Activated naive CD4-positive, alpha-beta T cell treated with anti-CD3 and anti-CD28 coated beads, Interleukin-2, amount 50 U/mL, for 72 hours (primary cell): ENCODE measurements at regions not wholly inside any gene's neighbourhood (a gene's known extent, or its start where the extent isn't known, plus 50 kb on each side); places are given as distances from the start of the nearest gene placed in this dataset.
A peak's percentile ranks its signal among the peaks of the same experiment; 100 is the strongest.

Experiments used
- ATAC-seq, 2 donors: fragments of 150-1000 bp; cut with Tn5 transposase; 2 replicates each; pipeline ENCODE4 v1.10.0; 2021; ENCODE audit warnings: mild to moderate bottlenecking in 2 of 2, moderate library complexity in 2 of 2
- DNase-seq, 2 donors: peaks; one replicate each; pipeline ENCODE4 v3.0.0; 2021 to 2022; ENCODE audit warnings: low spot score in 2 of 2
- H3K27ac Mint-ChIP-seq, 2 donors: one replicate each; pipeline ENCODE4 v1.8.0; 2022; ENCODE audit warnings: mild to moderate bottlenecking in 2 of 2, mixed read lengths in 2 of 2
- H3K36me3 Mint-ChIP-seq, 2 donors: one replicate each; pipeline ENCODE4 v1.8.0; 2022; ENCODE audit warnings: mixed read lengths in 2 of 2
- H3K9me3 Mint-ChIP-seq, 2 donors: one replicate each; pipeline ENCODE4 v1.8.0; 2022; ENCODE audit warnings: mixed read lengths in 2 of 2

DNA sequence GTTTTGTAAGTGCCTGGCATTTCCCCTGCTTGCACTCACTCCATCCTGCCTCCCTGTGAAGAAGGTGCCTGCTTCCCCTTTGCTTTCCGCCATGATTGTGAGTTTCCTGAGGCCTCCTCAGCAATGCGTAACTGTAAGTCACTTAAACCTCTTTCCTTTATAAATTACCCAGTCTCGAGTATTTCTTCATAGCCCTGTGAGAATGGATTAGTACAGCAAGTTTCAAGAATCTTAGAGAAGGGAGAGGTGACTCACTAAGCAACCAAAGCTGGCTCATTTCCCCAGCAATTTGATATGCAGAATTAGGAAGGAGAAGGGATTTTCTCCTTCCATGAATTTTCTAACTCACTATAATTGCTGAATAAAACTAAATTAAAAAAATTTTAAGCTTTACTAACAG, 251.0 kb upstream of the FOXG1 start:
- Mint-ChIP-seq H3K27ac (no peak overlapping the region), H3K36me3 (peaks cover under 1% of the 10 kb centered on the region in 2 donors), H3K9me3 (peaks cover 25 to 31% of the 10 kb centered on the region in 2 donors)
- DNase-seq: no peak
- no peak for ATAC-seq

DNA sequence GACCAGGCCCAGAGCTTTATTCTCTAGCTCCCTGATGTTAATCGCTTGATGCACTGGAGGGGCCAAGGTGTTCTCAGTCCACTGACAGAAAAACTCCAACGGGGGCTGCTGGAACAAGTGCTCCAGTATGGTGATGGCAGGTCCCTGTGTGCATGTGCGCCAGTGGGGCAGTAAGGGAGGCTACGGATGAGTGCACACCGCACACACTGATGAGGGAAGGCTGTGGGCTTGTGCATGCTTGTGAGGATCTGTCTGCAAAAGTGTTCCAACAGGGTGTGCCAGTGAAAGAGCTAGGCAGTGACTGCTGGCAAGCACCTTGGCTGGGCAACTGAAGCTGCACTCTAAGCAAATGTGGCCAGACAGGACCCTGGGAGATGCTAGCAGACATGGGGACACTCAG, 229.7 kb upstream of the FOXG1 start:
- no peak for DNase-seq
- Mint-ChIP-seq H3K9me3 (peaks cover 42 to 50% of the 10 kb centered on the region in 2 donors), H3K27ac (no peak overlapping the region), H3K36me3 (peaks cover 0 to 30% of the 10 kb centered on the region in 2 donors)
- ATAC-seq: no peak

DNA sequence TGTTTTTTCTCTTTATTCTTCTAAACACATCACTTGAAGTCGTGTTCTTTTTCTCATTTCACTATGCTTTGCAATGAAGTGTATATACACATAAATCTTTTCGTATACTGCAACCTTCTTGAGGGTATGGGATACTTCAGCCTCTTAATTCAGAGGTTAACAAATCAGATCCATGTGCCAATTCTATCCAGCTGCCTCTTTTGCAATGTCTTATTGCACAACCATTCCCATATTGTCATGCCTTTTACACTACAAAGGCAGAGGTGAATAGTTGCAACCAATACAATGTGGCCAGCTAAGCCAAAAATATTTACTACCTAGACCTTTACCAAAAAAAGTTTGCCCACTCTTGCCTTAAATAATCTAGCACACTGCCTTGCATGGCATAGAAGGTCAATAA, 224.5 kb upstream of the FOXG1 start:
- H3K9me3 Mint-ChIP-seq: peaks cover 25% of the 10 kb centered on the region in 2 donors
- H3K36me3 Mint-ChIP-seq: peaks cover 0 to 12% of the 10 kb centered on the region in 2 donors
- ATAC-seq: no peak

DNA sequence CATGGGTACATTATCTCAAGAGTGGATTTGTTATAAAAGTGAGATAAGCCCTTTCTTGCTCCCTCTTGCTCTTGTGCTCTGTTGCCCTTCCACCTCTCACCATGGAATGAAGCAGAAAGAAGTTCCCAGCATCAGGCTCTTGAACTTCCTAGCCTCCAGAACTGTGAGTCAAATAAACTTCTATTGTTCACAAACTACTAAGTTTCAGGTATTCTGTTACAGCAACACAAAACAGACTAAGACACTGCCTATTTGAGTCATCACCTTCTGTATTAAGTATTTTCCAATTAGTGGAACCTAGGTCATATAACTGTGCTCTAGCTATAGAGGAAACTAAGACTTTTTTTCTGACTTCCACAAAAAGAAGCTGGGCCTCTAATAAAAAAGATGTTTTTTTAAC, 201.2 kb upstream of the FOXG1 start:
- Mint-ChIP-seq H3K9me3 (peaks cover 22 to 25% of the 10 kb centered on the region in 2 donors), H3K27ac (no peak overlapping the region), H3K36me3 (no peaks in the 10 kb centered on the region)
- ATAC-seq (no peak), DNase-seq (no peak)

More for the DNA sequence above, 224.5 kb upstream of the FOXG1 start:
- DNase-seq: no peak
- H3K27ac Mint-ChIP-seq: no peak overlapping the region

DNA sequence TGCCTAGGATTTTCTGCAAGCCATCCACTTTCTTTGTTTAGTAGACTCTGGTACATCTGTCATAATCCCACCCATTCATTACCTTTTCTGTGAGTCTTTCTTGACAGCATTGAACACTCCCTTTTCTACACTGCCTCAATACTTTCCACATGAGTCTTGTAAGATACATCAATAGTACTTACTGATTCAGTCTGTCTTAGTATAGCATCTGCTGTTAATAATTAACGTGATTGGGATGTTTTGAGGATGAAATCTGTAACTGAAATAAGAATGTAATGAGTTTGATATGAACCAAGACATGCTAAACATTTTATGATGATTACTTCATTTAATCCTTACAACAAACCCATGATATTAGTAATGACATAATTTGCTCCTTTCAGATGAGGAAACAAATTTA, 196.2 kb upstream of the FOXG1 start:
- H3K27ac Mint-ChIP-seq: no peak overlapping the region
- peaks cover 25 to 27% of the 10 kb centered on the region in 2 donors for H3K9me3 Mint-ChIP-seq

DNA sequence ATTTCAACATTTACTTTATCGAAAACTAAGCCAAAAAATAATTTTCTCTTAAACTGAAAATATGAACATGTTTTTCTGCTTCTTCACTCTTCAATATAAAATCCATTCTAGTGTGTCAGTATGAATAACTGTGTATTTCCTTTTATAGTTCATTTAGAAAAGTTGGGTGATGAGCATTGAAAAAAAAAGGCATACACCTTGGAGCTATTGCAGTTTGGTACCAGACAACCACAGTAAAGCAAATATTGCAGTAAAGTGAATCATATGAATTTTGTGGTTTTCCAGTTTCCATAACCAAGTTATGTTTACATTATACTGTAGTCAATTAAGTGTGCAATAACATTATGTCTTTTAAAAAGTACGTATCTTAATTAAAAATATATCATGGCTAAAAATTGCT, 195.0 kb upstream of the FOXG1 start:
- H3K9me3 Mint-ChIP-seq: peaks cover 25 to 26% of the 10 kb centered on the region in 2 donors
- no peak overlapping the region for H3K27ac Mint-ChIP-seq
- ATAC-seq: no peak
- peaks cover 8% of the 10 kb centered on the region in 2 donors for H3K36me3 Mint-ChIP-seq
- no peak for DNase-seq

More for the DNA sequence above, 196.2 kb upstream of the FOXG1 start:
- DNase-seq (no peak), ATAC-seq (no peak)
- peaks cover 8% of the 10 kb centered on the region in 2 donors for H3K36me3 Mint-ChIP-seq

DNA sequence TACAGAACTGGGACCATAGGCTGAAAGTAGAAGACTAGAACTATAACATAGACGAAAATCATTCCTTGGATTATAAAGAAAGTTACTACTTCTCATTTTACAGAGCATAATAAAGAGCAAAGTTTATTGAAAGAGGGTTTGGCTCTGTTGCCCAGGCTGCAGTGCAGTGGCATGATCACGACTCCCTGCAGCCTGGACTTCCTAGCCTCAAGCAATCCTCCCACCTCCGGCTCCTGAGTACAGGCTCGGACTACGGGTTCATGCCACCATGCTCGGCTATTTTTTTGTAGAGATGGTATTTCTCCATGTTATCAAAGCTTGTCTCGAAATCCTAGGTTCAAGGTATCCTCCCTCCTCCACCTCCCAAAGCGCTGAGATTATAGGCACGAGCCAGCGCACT, 190.1 kb upstream of the FOXG1 start:
- peaks cover 8% of the 10 kb centered on the region in 2 donors for H3K36me3 Mint-ChIP-seq

DNA sequence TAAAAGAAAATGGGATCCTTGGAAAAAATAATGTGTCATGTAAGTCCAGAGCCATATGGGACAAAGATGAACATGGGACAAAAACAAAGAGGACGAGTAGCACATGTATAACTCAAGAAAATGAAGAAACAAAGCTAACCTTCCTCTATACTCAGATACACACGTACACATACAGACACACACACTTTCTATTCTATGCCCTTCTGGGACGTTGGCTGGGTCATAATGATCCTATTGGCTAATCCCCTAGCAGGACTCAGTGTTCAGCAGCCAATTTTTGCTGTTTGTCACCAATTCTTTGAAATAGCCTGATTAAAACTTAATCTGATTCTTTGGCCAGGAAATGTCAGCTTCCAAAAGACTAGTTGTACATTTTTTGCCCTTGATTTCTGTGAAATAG, 189.4 kb upstream of the FOXG1 start:
- H3K36me3 Mint-ChIP-seq: peaks cover 8% of the 10 kb centered on the region in 2 donors
- ATAC-seq (no peak), DNase-seq (no peak)
- no peak overlapping the region for H3K27ac Mint-ChIP-seq
- peaks cover 17 to 25% of the 10 kb centered on the region in 2 donors for H3K9me3 Mint-ChIP-seq

More for the DNA sequence above, 190.1 kb upstream of the FOXG1 start:
- Mint-ChIP-seq H3K9me3 (peaks cover 17 to 25% of the 10 kb centered on the region in 2 donors), H3K27ac (no peak overlapping the region)
- no peak for ATAC-seq
- no peak for DNase-seq

DNA sequence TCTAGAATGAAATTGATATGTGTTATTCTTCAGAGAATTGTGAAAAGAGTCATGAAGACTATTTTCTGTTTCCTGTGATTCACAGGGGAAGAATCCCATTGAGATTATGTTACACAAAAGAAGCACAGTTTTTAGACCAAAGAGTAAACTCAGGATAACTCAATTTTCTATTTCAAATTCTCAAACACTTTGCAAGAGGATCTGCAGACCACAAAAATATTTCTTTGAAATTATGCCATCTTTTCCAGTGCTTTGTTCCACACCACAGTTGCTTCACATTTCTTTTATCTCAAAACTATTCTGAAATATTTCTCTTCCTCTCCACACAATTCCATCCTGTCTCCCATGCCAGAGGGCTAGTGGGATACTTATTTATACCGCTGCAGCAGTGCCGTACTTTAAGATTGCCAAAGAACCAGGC, 188.9 kb upstream of the FOXG1 start:
- DNase-seq: no peak
- Mint-ChIP-seq H3K27ac (no peak overlapping the region), H3K9me3 (peaks cover 16 to 20% of the 10 kb centered on the region in 2 donors), H3K36me3 (peaks cover 6% of the 10 kb centered on the region in 2 donors)
- ATAC-seq: no peak

DNA sequence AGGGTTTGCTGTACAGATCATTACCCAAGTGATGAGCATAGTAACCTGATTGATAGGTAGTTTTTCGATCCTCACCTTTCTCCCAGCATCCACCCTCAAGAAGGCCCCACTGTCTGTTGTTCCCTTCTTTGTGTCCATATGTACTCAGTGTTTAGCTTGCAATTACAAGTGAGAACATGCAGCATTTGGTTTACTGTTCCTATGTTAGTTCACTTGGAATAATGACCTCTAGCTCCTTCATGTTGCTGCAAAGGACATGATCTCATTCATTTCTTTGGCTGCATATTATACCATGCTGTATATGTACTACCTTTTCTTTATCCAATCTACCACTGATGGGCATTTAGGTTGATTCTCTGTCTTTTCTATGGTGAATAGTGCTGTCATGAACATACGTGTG, 181.6 kb upstream of the FOXG1 start:
- Mint-ChIP-seq H3K9me3 (peaks cover 20 to 29% of the 10 kb centered on the region in 2 donors), H3K36me3 (peaks cover 0 to 6% of the 10 kb centered on the region in 2 donors), H3K27ac (no peak overlapping the region)
- DNase-seq (no peak), ATAC-seq (no peak)

DNA sequence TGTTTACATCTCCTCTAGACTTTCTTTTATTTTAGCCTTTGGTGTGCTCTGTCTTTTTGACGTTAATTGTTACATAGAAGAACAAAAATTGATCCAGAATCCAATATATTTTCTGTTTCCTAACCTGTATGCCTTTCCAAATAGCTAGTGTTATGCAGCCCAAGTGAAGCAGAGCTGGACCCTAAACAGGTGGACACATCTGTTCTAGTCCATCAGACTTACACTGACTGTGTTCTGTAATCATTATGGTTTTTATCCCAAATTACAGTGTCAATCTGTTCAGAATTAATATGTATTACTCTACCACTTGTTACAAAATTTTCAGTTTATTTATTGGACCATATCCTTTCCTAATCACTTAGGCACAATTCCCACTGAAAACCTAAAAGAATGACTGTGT, 176.8 kb upstream of the FOXG1 start:
- no peak for ATAC-seq
- peaks cover 0 to 6% of the 10 kb centered on the region in 2 donors for H3K36me3 Mint-ChIP-seq
- no peak overlapping the region for H3K27ac Mint-ChIP-seq
- H3K9me3 Mint-ChIP-seq: peaks cover 17 to 19% of the 10 kb centered on the region in 2 donors
- DNase-seq: no peak

DNA sequence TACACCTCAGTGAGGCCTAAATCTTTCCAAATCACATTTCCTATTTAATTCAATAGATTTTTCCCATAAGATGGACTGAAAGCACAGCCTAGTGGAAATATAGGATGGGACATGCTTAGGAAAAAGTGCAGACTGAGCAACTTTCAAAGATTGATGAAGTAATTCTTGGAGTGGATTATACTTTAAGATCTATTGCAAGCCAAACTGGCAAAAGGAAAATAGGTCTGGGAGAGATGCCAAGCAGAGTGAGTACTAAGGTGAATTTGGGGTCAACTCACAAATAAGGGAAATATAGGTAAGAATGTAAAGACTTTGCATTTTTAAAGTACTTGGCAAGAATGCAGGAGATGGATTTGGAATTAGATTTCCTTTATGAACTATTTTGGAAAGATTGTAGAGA, 170.2 kb upstream of the FOXG1 start:
- Mint-ChIP-seq H3K27ac (no peak overlapping the region), H3K36me3 (no peaks in the 10 kb centered on the region), H3K9me3 (peaks cover 8 to 9% of the 10 kb centered on the region in 2 donors)
- ATAC-seq (no peak), DNase-seq (no peak)

DNA sequence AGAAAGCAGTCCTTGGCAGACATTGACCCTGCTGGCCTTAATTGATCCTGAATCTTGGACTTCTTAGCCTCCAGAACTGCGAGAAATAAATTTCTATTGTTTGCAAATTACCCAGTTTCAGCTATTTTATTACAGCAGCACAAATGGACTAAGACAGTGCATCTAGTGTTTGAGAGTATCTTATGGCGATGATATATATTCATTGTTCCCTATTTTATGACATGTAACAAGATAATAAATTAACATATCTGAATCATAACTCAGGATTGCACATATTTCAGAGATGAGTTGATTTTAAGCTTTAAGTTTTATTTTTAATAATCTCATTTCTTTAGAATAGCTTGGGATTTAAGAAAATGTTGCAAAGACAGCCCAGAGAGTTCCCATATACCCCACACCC, 167.4 kb upstream of the FOXG1 start:
- Mint-ChIP-seq H3K9me3 (peaks cover 15 to 26% of the 10 kb centered on the region in 2 donors), H3K36me3 (no peaks in the 10 kb centered on the region), H3K27ac (no peak overlapping the region)
- DNase-seq (no peak), ATAC-seq (no peak)

DNA sequence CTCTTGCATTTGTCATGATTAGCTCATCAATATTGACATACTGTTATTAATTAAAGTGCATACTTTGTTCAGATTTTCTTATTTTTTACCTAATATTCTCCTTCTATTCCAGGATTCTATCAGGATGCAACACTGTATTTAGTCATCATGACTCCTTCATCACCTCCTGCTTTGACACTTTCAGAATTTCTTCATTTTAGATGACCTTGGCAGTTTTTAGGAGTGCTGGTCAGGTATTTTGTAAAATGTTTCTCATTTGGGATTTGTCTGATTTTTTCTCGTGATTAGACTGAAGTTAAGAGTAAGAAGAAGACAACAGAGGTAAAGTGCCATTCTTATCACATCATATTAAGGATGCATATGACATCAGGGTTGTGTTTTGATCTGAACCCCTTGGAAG, 167.0 kb upstream of the FOXG1 start:
- no peaks in the 10 kb centered on the region for H3K36me3 Mint-ChIP-seq
- peaks cover 15 to 28% of the 10 kb centered on the region in 2 donors for H3K9me3 Mint-ChIP-seq
- DNase-seq (no peak), ATAC-seq (no peak)
- H3K27ac Mint-ChIP-seq: no peak overlapping the region

DNA sequence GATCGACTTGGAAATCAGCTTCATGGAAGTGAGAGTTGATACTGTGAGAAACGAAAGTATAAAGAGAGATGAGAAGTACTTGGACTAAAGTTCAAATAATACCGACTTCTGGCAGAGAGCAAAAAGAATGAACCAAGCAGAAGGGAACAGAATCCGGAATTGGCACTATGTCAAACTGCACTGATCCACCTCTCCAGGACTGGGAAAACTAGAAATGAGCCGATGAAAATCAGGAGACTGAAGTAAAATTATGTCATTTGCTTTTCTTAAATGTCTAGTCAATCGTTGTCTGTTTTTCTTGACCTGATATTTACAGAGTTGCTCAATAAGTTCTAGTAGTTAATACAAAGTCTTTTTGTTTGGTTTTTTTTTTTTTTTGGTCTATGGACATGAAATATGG, 163.0 kb upstream of the FOXG1 start:
- DNase-seq (no peak), ATAC-seq (no peak)
- no peaks in the 10 kb centered on the region for H3K36me3 Mint-ChIP-seq
- no peak overlapping the region for H3K27ac Mint-ChIP-seq
- peaks cover 6 to 26% of the 10 kb centered on the region in 2 donors for H3K9me3 Mint-ChIP-seq

DNA sequence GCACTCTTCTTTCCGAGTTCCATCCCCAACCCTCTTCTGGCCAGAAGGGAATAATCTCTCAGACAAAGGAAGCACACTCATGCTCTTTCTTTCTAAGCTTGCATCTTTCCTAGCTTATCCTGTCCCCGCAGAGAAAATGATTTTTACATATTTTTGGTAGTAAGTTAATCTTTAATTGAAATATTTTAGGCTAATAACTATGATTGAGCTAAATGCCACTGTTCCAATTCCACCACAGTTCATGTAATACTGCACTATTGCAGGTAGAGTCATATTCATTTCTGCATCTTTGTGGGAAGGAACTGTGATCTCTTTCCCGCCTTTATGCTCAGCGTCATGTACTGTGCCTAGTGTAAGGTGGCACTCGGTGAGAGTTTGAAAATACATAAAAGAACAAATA, 158.9 kb upstream of the FOXG1 start:
- H3K36me3 Mint-ChIP-seq: no peaks in the 10 kb centered on the region
- no peak for ATAC-seq
- H3K9me3 Mint-ChIP-seq: peaks cover 0 to 12% of the 10 kb centered on the region in 2 donors
- no peak for DNase-seq
- H3K27ac Mint-ChIP-seq: no peak overlapping the region

DNA sequence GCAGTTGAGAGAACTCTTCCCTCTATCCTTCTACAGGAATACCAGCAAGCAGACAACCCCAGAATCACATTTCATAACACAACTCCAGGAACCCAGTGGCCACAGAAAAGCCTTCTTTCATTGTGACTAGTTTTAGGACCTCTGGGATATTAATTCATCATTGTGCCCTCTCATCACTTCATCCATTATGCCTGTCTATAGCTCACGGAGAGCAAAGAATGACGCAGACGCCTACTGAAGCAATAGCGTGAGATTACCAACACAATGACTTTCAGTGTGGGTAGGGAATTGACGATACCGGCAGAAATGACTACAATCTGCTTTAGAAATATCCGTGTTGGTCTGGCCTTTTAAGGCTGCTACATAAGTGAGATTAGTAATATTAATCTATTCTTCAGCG, 158.1 kb upstream of the FOXG1 start:
- ATAC-seq: no peak

DNA sequence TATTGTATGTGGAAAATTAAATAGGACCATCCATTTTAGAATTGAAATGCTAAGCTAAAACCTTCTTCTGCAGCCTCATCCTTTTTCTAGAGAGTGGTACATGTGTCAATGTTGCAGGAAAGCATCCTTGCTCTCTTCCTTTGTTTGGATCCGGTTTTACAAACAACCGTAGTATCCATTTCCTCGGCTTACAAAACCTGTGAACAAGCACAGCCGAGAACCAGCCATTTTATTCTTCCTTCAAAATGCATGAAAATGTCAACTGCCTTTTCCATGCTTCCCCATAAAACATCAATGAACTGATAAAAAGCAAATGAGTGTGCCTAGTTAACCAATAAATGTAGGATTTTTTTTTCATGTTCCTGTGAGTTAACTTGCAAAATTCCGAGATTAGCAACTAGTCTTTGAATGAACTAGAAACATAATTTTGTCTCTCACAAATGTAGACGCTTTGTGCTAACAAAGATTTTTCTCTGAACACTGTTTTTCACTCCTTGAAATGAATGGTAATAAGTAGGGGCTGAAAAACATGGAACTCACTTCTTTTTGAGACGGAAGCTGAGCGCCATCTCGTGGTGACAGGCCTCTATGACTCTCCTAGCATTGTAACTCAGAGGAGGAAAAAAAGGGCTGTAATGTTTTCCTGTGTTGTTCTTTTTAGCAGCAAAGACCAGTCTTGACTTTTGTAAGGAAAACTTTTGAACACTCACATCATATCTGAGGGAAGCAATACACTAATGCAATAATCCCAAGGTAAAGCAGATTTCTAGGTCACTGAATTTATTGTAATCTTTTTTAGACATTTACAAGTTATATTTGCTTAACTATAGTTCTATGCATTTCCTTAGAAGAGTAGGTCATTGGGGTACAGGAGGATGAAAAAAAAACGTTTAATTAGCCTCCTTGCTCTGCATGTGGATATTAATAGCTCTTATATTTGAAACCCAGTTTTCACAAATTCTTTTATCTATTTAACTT, 157.4 kb upstream of the FOXG1 start:
- Mint-ChIP-seq H3K36me3 (no peaks in the 10 kb centered on the region), H3K9me3 (peaks cover 4 to 9% of the 10 kb centered on the region in 2 donors), H3K27ac (no peak overlapping the region)
- peak in 1 of 2 donors; percentile 32 for DNase-seq
- ATAC-seq: no peak

More for the DNA sequence above, 158.1 kb upstream of the FOXG1 start:
- DNase-seq: no peak
- no peak overlapping the region for H3K27ac Mint-ChIP-seq
- peaks cover 0 to 4% of the 10 kb centered on the region in 2 donors for H3K9me3 Mint-ChIP-seq
- H3K36me3 Mint-ChIP-seq: no peaks in the 10 kb centered on the region
